Epithelial cell of proximal tubule (primary cell): ENCODE measurements at regions not wholly inside any gene's neighbourhood (a gene's known extent, or its start where the extent isn't known, plus 50 kb on each side); places are given as distances from the start of the nearest gene placed in this dataset.

ENCODE experiments used
- DNase-seq: peaks from one replicate; pipeline ENCODE4 v3.0.0-alpha.2; 2011; ENCODE audit warnings: low read depth
- H3K4me3 ChIP-seq: 2 replicates; pipeline ENCODE4 v1.5.1; 2011; ENCODE audit warnings: low read depth, mild to moderate bottlenecking, low read length
- TF ChIP-seq, protein P1 (sequence below): conservative IDR thresholded peaks from 2 replicates; pipeline ENCODE4 v1.5.1; 2012; ENCODE audit warnings: low read depth, mild to moderate bottlenecking, low read length

DNA sequence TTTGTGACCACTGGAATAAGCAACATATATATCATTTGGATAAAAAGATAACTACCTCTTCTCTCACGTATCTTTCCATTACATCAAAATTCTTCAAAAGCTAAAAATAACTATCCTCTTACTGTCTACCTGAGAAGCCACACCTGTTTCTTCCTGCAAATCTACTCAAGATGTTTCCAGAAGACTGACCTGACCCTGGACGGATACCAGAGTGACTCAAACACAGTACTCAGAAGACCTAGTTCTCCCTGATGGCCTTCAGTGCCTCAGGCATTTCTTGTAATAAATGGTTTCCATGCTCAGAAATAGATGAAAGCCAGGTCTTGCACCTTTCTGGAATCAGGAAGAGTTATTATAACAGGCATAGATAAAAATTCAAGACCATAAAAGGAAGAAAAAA lies 245.9 kb upstream of the PIK3R1 start:
- no peak overlapping the region for H3K4me3 ChIP-seq
- TF ChIP-seq, protein P1, sequence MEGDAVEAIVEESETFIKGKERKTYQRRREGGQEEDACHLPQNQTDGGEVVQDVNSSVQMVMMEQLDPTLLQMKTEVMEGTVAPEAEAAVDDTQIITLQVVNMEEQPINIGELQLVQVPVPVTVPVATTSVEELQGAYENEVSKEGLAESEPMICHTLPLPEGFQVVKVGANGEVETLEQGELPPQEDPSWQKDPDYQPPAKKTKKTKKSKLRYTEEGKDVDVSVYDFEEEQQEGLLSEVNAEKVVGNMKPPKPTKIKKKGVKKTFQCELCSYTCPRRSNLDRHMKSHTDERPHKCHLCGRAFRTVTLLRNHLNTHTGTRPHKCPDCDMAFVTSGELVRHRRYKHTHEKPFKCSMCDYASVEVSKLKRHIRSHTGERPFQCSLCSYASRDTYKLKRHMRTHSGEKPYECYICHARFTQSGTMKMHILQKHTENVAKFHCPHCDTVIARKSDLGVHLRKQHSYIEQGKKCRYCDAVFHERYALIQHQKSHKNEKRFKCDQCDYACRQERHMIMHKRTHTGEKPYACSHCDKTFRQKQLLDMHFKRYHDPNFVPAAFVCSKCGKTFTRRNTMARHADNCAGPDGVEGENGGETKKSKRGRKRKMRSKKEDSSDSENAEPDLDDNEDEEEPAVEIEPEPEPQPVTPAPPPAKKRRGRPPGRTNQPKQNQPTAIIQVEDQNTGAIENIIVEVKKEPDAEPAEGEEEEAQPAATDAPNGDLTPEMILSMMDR, result no peak
- no peak for DNase-seq

- no peak overlapping the region for H3K4me3 ChIP-seq
- no peak for DNase-seq
- TF ChIP-seq, protein P1, result no peak
These were observed 246.4 kb upstream of the PIK3R1 start for GRCh38 chr5:67969176-67969575.

DNA sequence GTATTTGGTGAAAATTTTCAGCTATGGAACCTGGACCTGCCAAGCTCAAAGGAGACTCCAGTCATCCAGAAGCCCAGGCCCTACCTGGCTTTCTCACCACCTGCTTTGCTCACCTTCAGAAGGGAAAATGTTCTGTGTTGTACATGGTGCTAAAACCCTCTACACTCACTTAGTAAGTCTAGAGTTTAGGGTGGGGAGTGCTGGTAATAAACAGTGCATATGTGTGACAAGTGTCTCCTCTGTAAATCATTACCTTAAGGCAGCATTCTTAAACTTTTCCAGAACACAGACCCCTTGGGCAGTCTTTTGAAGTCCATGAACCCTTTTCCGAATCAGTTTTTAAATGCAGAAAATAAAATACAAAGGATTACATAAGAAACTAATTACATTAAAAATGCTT lies 248.8 kb upstream of the PIK3R1 start:
- TF ChIP-seq, protein P1, result no peak
- no peak for DNase-seq
- H3K4me3 ChIP-seq, result no peak overlapping the region

GRCh38 chr5:67964619-67965018 lies 250.9 kb upstream of the PIK3R1 start:
- TF ChIP-seq, protein P1, result no peak
- no peak overlapping the region for H3K4me3 ChIP-seq
- DNase-seq, result no peak

DNA sequence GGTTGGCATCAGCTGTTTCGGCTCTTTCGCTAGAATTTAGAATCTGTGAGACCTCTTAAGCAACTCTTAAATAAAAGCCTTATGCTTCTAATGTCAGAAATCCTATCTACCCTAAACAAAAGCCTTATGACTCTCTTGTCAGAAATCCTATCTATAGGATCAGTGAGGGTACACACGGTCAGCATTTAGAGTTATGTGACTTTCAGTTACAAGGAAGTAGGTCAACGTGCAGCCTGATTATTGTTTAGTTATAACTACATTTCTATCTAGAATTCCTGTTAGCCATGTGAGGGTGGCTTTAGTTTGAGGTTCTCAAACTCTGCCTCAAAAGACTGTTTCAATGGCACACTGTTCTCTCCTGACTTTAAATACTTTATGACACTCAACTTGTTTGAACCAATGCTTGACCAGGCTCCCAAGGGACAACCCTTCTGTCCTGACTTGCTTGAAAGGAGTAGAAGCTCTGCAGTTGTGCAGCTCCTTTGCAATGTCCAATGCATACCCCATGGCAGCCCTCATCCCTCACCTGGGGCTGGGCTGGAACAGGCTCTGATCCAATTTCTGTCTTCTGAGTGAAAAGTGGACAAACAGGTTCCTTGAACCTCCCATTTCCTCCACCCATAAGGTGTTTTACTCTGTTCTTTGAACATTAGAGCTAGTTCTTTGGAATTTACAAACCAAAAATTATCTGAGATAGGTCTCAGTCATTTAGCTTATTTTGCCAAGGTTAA lies 251.6 kb upstream of the PIK3R1 start:
- no peak overlapping the region for H3K4me3 ChIP-seq
- TF ChIP-seq, protein P1, result no peak
- no peak for DNase-seq

GRCh38 chr5:67960939-67961338 lies 254.6 kb upstream of the PIK3R1 start:
- DNase-seq, result no peak
- no peak overlapping the region for H3K4me3 ChIP-seq
- TF ChIP-seq, protein P1, result no peak

- TF ChIP-seq, protein P1, result no peak
- H3K4me3 ChIP-seq, result no peak overlapping the region
- DNase-seq, result no peak
These were observed 258.2 kb upstream of the PIK3R1 start for GRCh38 chr5:67957374-67957773.
